ENCODE measurements at regions not wholly inside any gene's neighbourhood (a gene's known extent, or its start where the extent isn't known, plus 50 kb on each side); places are given as distances from the start of the nearest gene placed in this dataset.

GRCh38 chr3:20652231-20652986, 466.4 kb upstream of the SGO1 start:
- Histone ChIP-seq H3K27ac (no peak overlapping the region), H3K27me3 (no peaks in the 10 kb centered on the region), H3K4me3 (no peak overlapping the region), H3K36me3 (no peaks in the 10 kb centered on the region), H3K4me1 (no peaks in the 10 kb centered on the region), H3K9me3 (peaks cover 0 to 19% of the 10 kb centered on the region in 2 donors)
- intact Hi-C loops (cut with DNase I), result no loop called here
- no peak for TF ChIP-seq CTCF (IDR thresholded peaks at IDR 0.05)
- DNase-seq (no peak), ATAC-seq (no peak)

- ATAC-seq, result no peak
- Histone ChIP-seq H3K9me3 (peaks cover 0 to 8% of the 10 kb centered on the region in 2 donors), H3K4me1 (no peaks in the 10 kb centered on the region), H3K36me3 (no peaks in the 10 kb centered on the region), H3K27me3 (no peaks in the 10 kb centered on the region), H3K4me3 (no peak overlapping the region), H3K27ac (no peak overlapping the region)
- no peak for DNase-seq
- no peak for TF ChIP-seq CTCF (IDR thresholded peaks at IDR 0.05)
- intact Hi-C loops (cut with DNase I), result no loop called here
Observed at GRCh38 chr3:20648921-20649381, 462.9 kb upstream of the SGO1 start.

- Histone ChIP-seq H3K4me3 (no peak overlapping the region), H3K27ac (no peak overlapping the region), H3K9me3 (peaks cover 0 to 2% of the 10 kb centered on the region in 2 donors), H3K27me3 (no peaks in the 10 kb centered on the region), H3K36me3 (no peaks in the 10 kb centered on the region), H3K4me1 (no peaks in the 10 kb centered on the region)
- TF ChIP-seq CTCF (IDR thresholded peaks at IDR 0.05), result no peak
- DNase-seq, result no peak
- intact Hi-C loops (cut with DNase I), result no loop called here
- no peak for ATAC-seq
Observed at GRCh38 chr3:20648294-20648693, 462.3 kb upstream of the SGO1 start.

- no peak for DNase-seq
- no peaks in the 10 kb centered on the region for H3K36me3 ChIP-seq
- no peaks in the 10 kb centered on the region for H3K9me3 ChIP-seq
- H3K27me3 ChIP-seq, result no peaks in the 10 kb centered on the region
- no peak overlapping the region for H3K4me3 ChIP-seq
- no peak for TF ChIP-seq CTCF (IDR thresholded peaks at IDR 0.05)
- no peak for ATAC-seq
- H3K4me1 ChIP-seq, result no peaks in the 10 kb centered on the region
- no peak overlapping the region for H3K27ac ChIP-seq
- intact Hi-C loops (cut with DNase I), result no loop called here
Observed at GRCh38 chr3:20646425-20646824, 460.4 kb upstream of the SGO1 start.

GRCh38 chr3:20645340-20645739, 459.3 kb upstream of the SGO1 start:
- DNase-seq (no peak), ATAC-seq (no peak)
- Histone ChIP-seq H3K9me3 (no peaks in the 10 kb centered on the region), H3K27ac (no peak overlapping the region), H3K27me3 (no peaks in the 10 kb centered on the region), H3K4me1 (no peaks in the 10 kb centered on the region), H3K4me3 (no peak overlapping the region), H3K36me3 (no peaks in the 10 kb centered on the region)
- no peak for TF ChIP-seq CTCF (IDR thresholded peaks at IDR 0.05)
- intact Hi-C loops (cut with DNase I), result no loop called here

Data from left lung (tissue), 4 donors.